Type B pancreatic cell (in vitro differentiated cells): ENCODE measurements at regions not wholly inside any gene's neighbourhood (a gene's known extent, or its start where the extent isn't known, plus 50 kb on each side); places are given as distances from the start of the nearest gene placed in this dataset.

Experiments used
- DNase-seq: peaks from one replicate; pipeline ENCODE4 v3.0.0; 2021; ENCODE audit warnings: mixed read lengths; ENCODE audit not compliant: unreplicated experiment; ENCODE audit errors: extremely low spot score
- H3K27ac Mint-ChIP-seq: 2 replicates; pipeline ENCODE4 v1.8.0; 2021; ENCODE audit warnings: mild to moderate bottlenecking, mixed read lengths
- H3K27me3 Mint-ChIP-seq: 2 replicates; pipeline ENCODE4 v1.8.0; 2021; ENCODE audit warnings: mixed read lengths
- H3K36me3 Mint-ChIP-seq: 2 replicates; pipeline ENCODE4 v1.8.0; 2021; ENCODE audit warnings: mixed read lengths
- H3K4me1 Mint-ChIP-seq: one replicate; pipeline ENCODE4 v1.8.0; 2021; ENCODE audit warnings: mixed read lengths; ENCODE audit not compliant: unreplicated experiment
- H3K4me3 Mint-ChIP-seq: 2 replicates; pipeline ENCODE4 v1.8.0; 2021; ENCODE audit warnings: mild to moderate bottlenecking, mixed read lengths
- H3K9me3 Mint-ChIP-seq: 2 replicates; pipeline ENCODE4 v1.8.0; 2021; ENCODE audit warnings: mixed read lengths
- TF ChIP-seq, protein P1 (sequence below): fragments of 200-600 bp; sonication (generic); conservative IDR thresholded peaks from 2 replicates; pipeline ENCODE4 v1.5.0; 2021; ENCODE audit warnings: antibody characterized with exemption, mild to moderate bottlenecking

DNA sequence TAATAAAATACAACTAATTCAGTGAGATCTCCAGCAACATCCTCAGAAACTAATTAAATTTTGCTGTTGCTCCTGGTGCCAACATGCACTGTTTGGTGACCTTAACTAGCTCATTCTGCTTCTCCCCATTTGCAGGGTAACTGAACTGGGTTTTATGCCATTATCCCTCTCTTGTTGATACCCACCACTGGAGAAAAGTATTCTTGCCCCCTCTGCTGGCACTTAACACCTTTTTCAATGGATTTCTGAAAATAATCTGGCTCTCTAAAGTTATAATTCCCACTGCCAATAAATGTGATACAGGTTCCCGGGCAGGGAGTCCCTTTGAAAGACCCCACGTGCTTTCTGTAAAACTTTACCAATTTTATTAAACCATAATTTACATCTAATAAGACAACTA is 394.3 kb downstream of the OSTF1 start:
- DNase-seq = no peak
- peaks cover 4% of the 10 kb centered on the region for H3K9me3 Mint-ChIP-seq
- no peaks in the 10 kb centered on the region for H3K36me3 Mint-ChIP-seq
- no peaks in the 10 kb centered on the region for H3K4me1 Mint-ChIP-seq
- H3K4me3 Mint-ChIP-seq = no peak overlapping the region
- TF ChIP-seq, protein P1, sequence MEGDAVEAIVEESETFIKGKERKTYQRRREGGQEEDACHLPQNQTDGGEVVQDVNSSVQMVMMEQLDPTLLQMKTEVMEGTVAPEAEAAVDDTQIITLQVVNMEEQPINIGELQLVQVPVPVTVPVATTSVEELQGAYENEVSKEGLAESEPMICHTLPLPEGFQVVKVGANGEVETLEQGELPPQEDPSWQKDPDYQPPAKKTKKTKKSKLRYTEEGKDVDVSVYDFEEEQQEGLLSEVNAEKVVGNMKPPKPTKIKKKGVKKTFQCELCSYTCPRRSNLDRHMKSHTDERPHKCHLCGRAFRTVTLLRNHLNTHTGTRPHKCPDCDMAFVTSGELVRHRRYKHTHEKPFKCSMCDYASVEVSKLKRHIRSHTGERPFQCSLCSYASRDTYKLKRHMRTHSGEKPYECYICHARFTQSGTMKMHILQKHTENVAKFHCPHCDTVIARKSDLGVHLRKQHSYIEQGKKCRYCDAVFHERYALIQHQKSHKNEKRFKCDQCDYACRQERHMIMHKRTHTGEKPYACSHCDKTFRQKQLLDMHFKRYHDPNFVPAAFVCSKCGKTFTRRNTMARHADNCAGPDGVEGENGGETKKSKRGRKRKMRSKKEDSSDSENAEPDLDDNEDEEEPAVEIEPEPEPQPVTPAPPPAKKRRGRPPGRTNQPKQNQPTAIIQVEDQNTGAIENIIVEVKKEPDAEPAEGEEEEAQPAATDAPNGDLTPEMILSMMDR = no peak
- H3K27ac Mint-ChIP-seq = no peak overlapping the region
- H3K27me3 Mint-ChIP-seq = no peaks in the 10 kb centered on the region

DNA sequence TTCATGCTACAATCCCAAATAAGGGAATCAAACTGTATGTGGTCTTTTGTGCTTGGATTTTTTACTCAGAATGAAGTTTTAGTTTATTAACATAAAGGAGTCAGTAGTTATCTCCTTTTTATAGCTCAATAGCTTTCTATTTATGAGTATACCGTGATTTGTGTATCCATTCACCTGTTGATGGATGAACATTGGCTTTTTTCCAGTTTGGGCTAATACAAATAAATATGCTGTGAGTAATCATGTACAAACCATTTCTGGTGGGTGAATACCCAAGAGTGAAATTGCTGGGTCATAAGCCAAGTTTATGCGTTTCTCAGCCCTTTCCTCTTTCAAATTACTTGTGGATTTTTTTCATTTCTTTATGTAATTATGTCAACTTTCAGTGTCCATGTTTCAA is 395.3 kb downstream of the OSTF1 start:
- H3K9me3 Mint-ChIP-seq = no peaks in the 10 kb centered on the region
- no peak for DNase-seq
- H3K27ac Mint-ChIP-seq = no peak overlapping the region
- no peak overlapping the region for H3K4me3 Mint-ChIP-seq
- TF ChIP-seq, protein P1 = no peak
- no peaks in the 10 kb centered on the region for H3K27me3 Mint-ChIP-seq
- no peaks in the 10 kb centered on the region for H3K36me3 Mint-ChIP-seq
- no peaks in the 10 kb centered on the region for H3K4me1 Mint-ChIP-seq

DNA sequence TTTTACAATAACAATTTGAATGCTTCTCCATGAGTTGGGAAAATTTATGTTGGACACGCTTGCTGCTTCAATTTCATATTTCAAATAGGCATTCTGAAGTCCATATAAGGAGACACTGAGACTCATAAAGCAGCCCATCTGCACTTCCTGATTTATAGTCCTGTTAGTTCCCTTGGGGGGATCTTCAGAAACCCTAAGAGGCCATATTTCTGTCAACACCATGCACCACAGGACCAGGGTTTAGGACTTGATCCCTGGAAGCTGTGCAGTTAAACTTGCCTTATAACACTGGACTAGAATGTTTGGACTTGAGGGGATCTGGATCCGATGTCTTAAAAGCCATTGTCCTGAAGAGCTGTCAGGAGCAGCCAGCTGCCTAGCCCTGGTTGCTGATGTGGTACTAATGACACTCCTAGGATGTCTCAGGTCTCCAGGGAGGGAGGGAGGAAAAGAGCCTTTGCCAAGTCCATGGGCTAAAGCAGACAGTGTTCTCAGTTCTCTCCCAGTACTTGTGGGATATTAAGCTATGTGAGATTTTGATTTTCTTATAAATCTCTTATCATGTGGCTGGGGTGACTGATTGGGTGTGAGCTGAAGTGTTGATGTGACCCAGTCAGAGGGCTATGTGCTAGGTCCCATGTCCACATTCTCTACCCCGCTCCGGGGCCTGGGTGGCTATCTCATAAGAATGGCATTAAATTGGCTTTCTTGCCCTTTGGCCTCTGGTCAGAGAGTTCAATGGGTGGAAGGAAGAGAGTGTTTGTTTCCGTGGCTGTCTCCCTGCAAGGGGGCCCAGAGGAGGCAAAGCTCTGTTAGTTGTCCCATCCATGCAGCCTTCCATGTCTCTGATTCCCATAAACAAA is 399.8 kb downstream of the OSTF1 start:
- no peaks in the 10 kb centered on the region for H3K27me3 Mint-ChIP-seq
- H3K4me1 Mint-ChIP-seq = no peaks in the 10 kb centered on the region
- TF ChIP-seq, protein P1 = no peak
- no peak overlapping the region for H3K27ac Mint-ChIP-seq
- DNase-seq = no peak
- H3K36me3 Mint-ChIP-seq = no peaks in the 10 kb centered on the region
- H3K9me3 Mint-ChIP-seq = peaks cover 5% of the 10 kb centered on the region
- no peak overlapping the region for H3K4me3 Mint-ChIP-seq

DNA sequence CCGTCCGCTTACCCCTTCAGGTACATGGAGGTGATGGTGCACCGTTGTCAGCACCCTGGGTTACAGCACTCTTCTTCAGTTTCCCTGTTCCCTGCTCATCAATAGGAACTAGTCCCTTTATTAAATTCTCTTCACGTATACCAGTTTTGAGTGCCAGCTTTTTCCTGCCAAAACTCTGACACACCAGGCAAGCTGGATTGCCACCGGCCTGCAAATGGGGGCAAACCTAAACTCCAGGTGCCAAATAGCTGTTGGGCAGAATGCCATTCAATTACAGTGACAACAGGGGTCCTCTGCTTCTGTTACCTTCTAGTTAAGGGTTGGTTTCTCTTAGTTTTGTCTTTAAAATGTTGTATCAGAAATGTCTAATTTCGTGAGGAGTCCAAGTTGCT is 400.4 kb downstream of the OSTF1 start:
- Mint-ChIP-seq H3K4me3 (no peak overlapping the region), H3K27ac (no peak overlapping the region), H3K9me3 (peaks cover 5% of the 10 kb centered on the region), H3K27me3 (no peaks in the 10 kb centered on the region), H3K36me3 (no peaks in the 10 kb centered on the region), H3K4me1 (no peaks in the 10 kb centered on the region)
- DNase-seq = no peak
- TF ChIP-seq, protein P1 = no peak

DNA sequence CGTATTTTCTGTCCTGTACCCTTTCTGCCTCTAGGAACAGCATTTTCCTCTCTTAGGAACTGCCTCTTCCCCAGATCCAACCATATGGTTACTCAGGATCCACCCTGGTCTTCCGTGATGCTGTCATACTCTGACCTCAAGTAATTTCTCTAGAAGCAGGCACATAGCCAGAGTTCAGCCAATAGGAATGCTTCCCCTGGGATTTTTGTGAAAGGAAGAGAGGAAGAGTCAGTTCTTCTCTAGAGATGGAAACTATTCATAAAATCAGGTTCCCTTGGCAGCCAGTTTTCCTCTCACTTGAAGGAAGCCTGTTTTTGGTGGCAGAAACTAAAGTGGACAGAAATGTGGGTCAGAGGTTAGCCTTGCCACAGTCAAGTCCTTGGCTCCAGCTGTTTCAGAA is 400.1 kb upstream of the PCSK5 start:
- no peak overlapping the region for H3K27ac Mint-ChIP-seq
- H3K9me3 Mint-ChIP-seq = peaks cover 5% of the 10 kb centered on the region
- H3K4me1 Mint-ChIP-seq = no peaks in the 10 kb centered on the region
- H3K4me3 Mint-ChIP-seq = no peak overlapping the region
- no peak for DNase-seq
- H3K27me3 Mint-ChIP-seq = no peaks in the 10 kb centered on the region
- no peaks in the 10 kb centered on the region for H3K36me3 Mint-ChIP-seq
- TF ChIP-seq, protein P1 = no peak
